Ishikawa (cell line): ENCODE measurements at regions not wholly inside any gene's neighbourhood (a gene's known extent, or its start where the extent isn't known, plus 50 kb on each side); places are given as distances from the start of the nearest gene placed in this dataset.
A peak's percentile ranks its signal among the peaks of the same experiment; 100 is the strongest.

Experiments
- CEBPB ChIP-seq: IDR thresholded peaks from 2 replicates; pipeline ENCODE4 v1.6.1; 2012
- CREB1 ChIP-seq: IDR thresholded peaks from 2 replicates; pipeline ENCODE4 v1.6.1; 2012; ENCODE audit warnings: low read depth
- EGR1 ChIP-seq: IDR thresholded peaks from 2 replicates; pipeline ENCODE4 v1.6.1; 2012
- EP300 ChIP-seq: IDR thresholded peaks from 2 replicates; pipeline ENCODE4 v1.6.1; 2012; ENCODE audit warnings: borderline replicate concordance
- FOXM1 ChIP-seq: IDR thresholded peaks from 2 replicates; pipeline ENCODE4 v1.6.1; 2012; ENCODE audit warnings: low read depth, borderline replicate concordance
- NFIC ChIP-seq: IDR thresholded peaks from 2 replicates; pipeline ENCODE4 v1.6.1; 2012
- RAD21 ChIP-seq: IDR thresholded peaks from 2 replicates; pipeline ENCODE4 v1.6.1; 2012; ENCODE audit warnings: low read depth
- REST ChIP-seq: IDR thresholded peaks from 2 replicates; pipeline ENCODE4 v1.6.1; 2012; ENCODE audit warnings: low read depth, mild to moderate bottlenecking
- TAF1 ChIP-seq: IDR thresholded peaks from 2 replicates; pipeline ENCODE4 v1.6.1; 2012; ENCODE audit warnings: low read depth, mild to moderate bottlenecking
- TCF12 ChIP-seq: IDR thresholded peaks from 2 replicates; pipeline ENCODE4 v1.6.1; 2012; ENCODE audit warnings: low read depth
- TEAD4 ChIP-seq: IDR thresholded peaks from 2 replicates; pipeline ENCODE4 v1.6.1; 2012
- YY1 ChIP-seq: IDR thresholded peaks from 2 replicates; pipeline ENCODE4 v1.6.1; 2012; ENCODE audit warnings: low read depth
- ZBTB7A ChIP-seq: IDR thresholded peaks from 2 replicates; pipeline ENCODE4 v1.6.1; 2012; ENCODE audit warnings: low read depth
- TF ChIP-seq, protein P1 (sequence below): IDR thresholded peaks from 2 replicates; pipeline ENCODE4 v1.6.1; 2012
- TF ChIP-seq, protein P2 (sequence below): IDR thresholded peaks from 2 replicates; pipeline ENCODE4 v1.6.1; 2012

DNA sequence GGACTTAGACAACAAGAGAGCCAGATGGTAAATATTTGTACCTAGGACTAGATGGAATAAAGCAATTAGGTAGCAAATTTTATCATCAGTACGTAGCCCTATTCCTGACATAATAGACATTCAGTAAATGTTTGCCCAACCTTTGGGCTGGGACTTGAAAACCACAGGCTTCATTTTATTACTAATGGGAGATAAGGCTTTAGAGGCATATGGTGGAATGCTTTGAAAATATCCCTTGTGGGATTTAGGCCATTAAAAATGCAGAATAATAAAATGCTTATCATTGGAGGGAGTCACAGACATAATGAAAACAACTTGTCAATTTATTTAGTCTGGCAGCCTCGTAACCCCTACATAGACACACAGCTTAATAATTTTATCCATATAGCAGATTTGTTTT lies 296.1 kb upstream of the SPAG17 start:
- no peak for TF ChIP-seq TCF12
- no peak for TF ChIP-seq EP300
- TF ChIP-seq, protein P1, sequence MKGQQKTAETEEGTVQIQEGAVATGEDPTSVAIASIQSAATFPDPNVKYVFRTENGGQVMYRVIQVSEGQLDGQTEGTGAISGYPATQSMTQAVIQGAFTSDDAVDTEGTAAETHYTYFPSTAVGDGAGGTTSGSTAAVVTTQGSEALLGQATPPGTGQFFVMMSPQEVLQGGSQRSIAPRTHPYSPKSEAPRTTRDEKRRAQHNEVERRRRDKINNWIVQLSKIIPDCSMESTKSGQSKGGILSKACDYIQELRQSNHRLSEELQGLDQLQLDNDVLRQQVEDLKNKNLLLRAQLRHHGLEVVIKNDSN: no peak
- TF ChIP-seq RAD21: no peak
- TF ChIP-seq, protein P2, sequence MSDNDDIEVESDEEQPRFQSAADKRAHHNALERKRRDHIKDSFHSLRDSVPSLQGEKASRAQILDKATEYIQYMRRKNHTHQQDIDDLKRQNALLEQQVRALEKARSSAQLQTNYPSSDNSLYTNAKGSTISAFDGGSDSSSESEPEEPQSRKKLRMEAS: no peak
- no peak for TF ChIP-seq FOXM1
- no peak for TF ChIP-seq REST
- TF ChIP-seq NFIC: no peak
- TF ChIP-seq ZBTB7A: no peak
- no peak for TF ChIP-seq TEAD4
- TF ChIP-seq YY1: no peak
- no peak for TF ChIP-seq CREB1
- no peak for TF ChIP-seq EGR1
- no peak for TF ChIP-seq CEBPB
- TF ChIP-seq TAF1: no peak

DNA sequence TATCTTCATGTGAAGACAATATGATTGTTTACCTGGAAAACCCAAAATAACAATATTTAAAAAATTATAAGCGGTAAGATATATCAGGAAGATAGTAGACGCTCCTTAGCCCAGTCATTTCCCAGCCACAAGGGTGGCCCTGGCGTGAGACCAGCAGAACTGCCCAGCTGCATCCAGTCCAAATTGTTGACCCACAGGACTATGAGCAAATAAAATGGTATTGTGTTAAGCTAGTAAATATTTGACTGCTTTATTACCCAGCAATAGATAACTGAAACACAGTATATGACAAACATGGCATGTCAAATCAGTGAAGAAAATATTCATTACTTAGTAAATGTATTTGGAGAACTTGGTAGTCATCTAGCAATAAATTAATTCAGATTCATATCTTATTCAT lies 294.3 kb upstream of the SPAG17 start:
- TF ChIP-seq CREB1 (no peak), YY1 (no peak), REST (no peak), FOXM1 (no peak), CEBPB (no peak)

DNA sequence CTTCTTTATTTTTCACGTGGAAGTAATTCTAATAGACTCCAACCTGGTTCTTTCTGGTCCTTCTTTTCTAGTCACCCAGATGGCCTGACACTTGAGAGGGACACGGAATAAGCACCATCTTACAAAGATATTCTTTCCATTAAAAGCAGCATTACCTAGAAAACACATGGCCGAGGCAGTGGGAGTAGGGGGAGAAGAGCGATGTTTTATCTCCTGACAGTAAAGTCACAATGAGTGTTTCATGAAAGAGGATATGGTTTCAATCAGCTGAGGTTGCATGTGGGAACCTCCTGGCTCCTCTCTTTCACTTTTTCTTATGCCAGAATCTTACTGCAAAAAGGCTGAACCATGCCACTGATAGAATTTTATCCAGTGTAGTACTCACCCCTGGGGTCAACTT lies 288.8 kb upstream of the SPAG17 start:
- TF ChIP-seq TAF1: no peak
- TF ChIP-seq EP300: no peak
- TF ChIP-seq ZBTB7A: no peak
- TF ChIP-seq CEBPB: no peak

GRCh38 chr1:118461154-118461553 lies 276.1 kb upstream of the SPAG17 start:
- TF ChIP-seq RAD21: 0 out of 2 replicates have a peak, but pooled peaks have one; percentile 27
- TF ChIP-seq, protein P2: no peak

GRCh38 chr1:118459871-118460270 lies 274.8 kb upstream of the SPAG17 start:
- no peak for TF ChIP-seq TAF1
- TF ChIP-seq YY1: no peak
- TF ChIP-seq CREB1: no peak
- TF ChIP-seq, protein P1: no peak
- TF ChIP-seq FOXM1: no peak
- no peak for TF ChIP-seq NFIC
- TF ChIP-seq TEAD4: no peak
- no peak for TF ChIP-seq ZBTB7A
- TF ChIP-seq TCF12: no peak
- no peak for TF ChIP-seq EP300
- TF ChIP-seq EGR1: no peak
- TF ChIP-seq, protein P2: no peak
- no peak for TF ChIP-seq RAD21
- no peak for TF ChIP-seq REST
- TF ChIP-seq CEBPB: no peak
